Skin of body (tissue), 1 donor: ENCODE measurements at regions not wholly inside any gene's neighbourhood (a gene's known extent, or its start where the extent isn't known, plus 50 kb on each side); places are given as distances from the start of the nearest gene placed in this dataset.
"Not testable (repeated sequence)": the region's sequence is repeated elsewhere in the genome, so short reads cannot be mapped to it uniquely, and the experiment has no call there.

ENCODE experiments used
- DNase-seq: peaks from one replicate; lab custom pipeline; 2025; lab: John Stamatoyannopoulos, UW

DNA sequence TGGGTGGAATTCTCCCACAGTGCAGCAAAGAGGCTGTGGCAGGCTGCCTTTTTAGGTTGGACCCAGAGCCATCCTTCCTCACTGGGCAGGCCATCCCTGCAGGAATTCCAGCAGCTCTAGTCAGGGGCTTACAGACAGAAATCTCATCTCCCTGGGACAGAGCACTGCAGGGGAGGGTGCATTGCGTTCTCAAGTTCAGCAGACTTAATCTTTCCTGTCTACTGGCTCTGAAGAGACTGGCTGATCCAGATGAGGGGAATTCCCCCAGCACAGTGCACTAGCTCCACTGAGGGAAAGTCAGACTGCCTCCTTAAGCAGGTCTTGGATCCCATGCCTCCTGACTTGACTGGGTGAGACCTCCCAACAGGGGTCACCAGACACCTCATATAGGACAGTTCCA is 899.7 kb upstream of the VRK2 start:
- no peak for DNase-seq

DNA sequence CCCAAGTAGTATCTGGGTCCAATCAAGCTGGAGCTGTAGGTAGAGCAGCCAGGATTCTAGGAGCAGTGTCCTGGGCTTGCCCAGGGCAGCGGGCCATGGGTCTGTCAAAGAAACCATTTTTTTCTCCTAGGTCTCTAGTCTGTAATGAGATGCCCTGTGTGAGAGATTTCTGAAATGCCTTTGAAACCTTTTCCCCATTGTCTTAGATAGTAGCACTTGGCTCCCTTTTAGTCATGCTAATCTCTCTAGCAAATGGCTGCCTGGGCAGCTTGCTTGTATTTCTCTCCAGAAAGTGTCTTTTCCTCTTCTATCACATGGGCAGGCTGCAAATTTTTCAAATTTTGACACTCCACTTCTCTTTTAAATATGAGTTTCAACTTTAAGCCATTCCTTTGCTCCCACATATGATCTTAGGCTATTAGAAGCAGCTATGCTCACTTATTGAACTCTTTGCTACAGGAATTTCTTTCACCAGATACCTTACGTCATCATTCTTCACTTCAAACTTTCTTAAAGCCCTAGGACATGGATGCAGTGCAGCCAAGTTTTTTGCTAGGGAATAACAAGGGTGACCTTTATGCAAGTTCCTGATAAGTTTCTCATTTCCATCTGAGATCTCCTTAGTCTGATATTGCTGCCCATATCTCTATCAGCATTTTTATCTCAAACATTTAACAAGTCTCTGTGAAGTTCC is 890.2 kb upstream of the VRK2 start:
- DNase-seq, result no peak

DNA sequence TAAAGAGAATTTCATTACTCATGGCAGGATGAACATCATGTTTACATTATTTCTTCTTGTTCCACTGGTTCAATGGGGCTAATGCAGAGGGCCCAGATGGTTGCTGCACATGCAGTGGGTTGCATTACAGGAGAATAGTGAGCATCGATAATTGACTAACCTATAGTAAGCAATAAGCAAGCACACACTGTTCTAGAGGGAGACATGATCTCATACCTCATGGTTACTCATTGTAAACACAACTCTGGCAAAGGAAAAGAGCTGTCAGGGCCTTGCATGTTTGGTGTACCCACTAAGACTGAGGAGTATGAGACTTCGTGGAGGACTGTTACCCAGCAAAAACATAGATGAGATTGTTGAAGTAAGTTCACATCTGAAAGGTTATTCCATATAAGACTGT is 885.6 kb upstream of the VRK2 start:
- DNase-seq, result no peak

DNA sequence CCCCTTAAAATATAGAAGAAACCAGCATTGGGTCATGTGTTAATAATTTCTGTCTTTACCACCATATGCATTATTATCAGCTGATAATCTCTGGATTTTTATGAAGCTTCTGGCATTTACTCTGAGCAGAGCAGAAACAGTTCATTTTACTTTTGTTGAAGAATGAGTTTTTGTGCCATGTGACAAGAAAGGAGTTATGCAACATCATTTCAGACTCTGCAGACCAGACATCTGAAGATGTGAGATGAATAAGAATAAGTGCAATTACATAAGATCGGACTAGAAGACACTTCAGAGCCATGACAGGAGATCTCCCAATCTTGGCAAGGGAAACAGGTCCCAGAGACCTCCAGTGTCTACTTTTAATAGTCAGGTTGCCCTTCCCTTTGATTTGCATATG is 869.4 kb upstream of the VRK2 start:
- no peak for DNase-seq

DNA sequence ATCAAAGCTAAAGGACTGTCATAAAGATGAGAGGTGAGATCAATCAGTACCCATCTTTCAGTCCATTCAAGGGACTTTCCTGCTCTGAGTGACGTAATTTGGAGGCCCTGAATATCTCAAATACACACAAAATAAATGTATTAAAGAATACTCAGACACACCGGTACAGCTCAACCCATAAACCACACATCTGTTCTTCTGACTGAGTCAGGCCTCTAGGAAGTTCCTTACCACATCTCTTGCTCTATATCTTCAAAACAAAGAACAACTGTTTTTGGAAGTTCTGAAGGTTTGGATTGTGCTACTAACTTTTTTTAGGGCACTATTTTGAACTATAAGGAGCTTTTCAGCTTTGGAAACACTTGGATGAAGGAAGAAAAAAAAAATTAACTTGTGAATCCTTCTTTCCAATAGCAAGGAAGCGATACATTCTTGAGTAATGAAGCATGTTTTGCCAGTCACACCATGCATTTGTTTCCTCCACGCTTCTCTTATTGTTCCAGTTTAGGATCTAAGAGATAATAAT is 866.5 kb upstream of the VRK2 start:
- no peak for DNase-seq

DNA sequence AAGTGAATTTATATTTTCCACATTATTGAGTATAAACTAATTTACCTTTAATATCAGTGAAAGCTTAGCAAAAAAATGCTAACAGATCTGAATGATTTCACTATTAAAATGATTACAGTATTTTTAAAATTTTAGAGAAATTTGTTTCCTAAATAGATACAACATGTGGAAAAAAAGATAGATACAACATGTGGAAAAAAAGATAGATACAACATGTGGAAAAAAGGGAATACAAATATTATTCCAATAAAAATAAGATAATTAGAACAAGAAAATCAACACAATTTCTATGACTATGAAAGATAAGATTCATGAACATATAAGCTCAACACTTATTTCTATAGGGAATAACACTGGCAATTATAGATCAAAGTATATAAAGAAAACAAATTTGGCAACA is 865.9 kb upstream of the VRK2 start:
- DNase-seq, result no peak

DNA sequence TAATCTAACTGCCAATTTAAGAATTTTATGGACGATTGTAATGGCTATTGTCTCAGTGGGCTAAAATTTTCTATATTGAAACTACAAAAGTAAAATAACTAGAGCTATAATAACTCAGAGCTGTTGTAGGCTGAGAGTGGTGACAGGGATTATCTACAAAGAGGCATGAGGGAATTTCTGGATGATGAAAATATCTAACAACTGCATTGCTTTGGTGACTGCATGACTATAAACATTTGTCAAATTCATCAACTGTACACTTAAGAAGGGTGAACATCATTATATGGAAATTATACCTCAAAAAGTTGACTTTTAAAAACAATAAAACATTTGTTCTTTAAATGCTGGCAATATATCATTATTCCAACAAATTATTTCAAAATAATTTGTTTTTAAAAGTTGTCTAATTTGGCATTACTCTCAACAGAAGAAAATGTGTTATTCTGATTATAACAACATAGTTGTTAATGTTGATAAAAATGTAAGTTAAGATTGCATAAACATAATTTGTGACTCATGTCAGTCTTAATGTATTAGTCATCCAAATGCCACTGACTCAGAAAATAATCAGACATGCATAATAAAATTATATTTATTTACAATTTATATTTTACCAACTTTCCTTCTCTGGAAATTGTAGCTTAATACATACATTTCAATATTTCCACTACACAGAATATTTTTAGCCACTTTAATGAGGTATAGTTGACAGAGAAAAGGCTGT is 865.1 kb upstream of the VRK2 start:
- DNase-seq, result no peak

DNA sequence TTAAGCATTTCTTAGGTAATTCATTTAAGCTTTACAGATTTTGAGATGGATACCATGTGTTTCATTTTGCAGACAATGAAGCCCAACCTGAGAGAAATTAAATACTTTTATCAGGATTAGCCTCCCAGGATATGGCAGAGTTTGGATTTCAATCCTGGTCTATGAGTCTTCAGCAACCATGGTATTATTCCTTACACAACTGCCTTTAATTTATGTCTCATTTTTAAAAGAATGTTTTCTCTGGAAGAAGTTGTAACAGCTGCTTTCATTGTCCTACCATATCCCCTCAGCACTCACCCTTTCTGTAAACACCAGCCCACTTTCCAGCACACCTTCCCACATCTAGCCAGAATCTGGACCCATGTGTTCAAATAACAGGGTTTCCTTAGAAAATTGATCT is 863.7 kb upstream of the VRK2 start:
- DNase-seq, result no peak

DNA sequence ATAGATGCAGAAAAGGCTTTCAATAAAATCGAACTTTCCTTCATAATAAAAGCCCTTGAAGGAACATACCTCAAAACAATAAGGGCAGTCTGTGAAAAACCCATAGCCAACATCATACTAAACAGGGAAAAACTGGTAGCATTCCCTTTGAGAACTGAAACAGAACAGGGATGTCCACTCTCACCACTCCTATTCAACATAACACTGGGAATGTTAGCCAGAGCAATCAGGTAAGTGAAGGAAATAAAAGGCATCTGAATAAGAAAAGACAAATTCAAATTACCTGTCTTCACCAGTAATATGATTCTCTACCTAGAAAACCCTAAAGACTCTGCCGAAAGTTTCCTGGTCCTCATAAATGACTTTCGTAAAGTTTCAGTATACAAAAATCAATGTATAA is 861.0 kb upstream of the VRK2 start:
- no peak for DNase-seq

DNA sequence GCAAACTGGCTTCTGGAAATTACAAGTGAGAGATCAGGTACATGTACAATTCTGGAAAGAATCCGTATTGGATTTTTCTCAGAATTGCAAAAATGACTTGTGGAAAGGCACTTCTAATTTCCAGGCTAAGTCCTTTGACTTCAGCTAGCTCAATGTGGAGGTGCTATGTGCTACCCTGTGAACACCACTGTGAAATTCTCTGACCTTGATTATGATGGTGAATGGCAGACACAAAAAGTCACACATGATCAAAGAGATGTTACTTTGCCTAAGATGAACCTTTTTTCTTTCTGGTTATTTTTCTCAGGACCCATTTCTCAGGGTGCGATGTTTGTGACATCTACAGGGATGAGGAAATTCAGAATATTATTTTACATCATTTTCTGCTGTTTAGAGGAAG is 856.6 kb upstream of the VRK2 start:
- DNase-seq, result no peak

DNA sequence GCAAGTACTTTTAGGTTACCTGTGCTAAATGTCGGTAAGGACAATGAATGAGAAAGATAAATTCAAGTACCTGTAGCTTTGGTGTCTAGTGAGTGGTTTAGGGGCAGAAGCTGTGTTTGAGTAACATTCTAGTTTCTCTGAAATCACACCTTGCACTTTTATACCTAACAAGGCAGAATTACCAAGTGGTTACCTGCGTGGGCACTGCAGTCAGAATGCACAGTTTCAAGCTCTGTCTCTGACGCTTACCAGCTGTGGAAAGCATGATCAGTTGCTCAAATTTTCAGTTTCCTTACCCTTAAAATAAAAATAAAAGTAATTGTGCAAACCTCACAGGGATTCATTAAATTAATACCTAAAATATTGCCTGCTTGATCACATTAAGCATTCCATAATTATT is 846.9 kb upstream of the VRK2 start:
- no peak for DNase-seq

DNA sequence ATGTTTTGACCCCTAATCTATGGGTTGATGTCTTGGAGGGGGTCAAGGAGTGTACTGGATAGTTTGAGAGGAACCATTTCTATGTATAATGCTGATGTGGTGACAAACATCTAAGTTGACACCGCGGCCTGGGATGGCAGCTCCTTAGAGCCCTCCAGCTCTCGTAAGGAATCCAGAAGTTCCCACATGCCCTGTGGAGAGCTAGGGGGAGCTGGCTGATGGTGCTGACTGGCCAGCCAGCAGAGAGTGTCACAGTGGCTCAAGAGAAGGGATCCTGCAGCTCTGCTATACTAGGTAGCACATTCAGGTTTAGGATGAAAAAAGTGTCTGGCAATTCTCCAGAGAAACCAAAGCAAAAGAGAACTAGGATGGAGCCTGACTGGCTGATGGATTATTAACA is 842.2 kb upstream of the VRK2 start:
- DNase-seq, result no peak

DNA sequence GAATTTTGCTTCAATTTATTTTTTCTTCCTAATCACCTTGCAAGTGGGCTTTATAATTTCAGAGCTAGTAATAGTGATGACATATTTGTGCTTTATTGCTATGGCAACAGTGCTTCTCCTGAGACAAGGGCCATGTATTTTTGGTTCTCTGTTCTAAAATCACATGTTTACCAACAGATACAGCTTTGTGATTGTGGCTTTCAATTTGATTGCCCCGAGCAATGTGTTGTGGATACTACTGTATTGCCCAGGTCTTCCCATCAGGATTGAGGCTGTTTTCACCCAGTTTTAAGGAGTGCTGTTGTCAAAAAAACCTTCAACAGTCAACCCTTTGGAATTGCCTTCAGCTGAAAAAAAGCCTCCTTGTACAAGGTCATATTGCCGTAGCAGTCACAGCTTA is 841.4 kb upstream of the VRK2 start:
- DNase-seq, result no peak

DNA sequence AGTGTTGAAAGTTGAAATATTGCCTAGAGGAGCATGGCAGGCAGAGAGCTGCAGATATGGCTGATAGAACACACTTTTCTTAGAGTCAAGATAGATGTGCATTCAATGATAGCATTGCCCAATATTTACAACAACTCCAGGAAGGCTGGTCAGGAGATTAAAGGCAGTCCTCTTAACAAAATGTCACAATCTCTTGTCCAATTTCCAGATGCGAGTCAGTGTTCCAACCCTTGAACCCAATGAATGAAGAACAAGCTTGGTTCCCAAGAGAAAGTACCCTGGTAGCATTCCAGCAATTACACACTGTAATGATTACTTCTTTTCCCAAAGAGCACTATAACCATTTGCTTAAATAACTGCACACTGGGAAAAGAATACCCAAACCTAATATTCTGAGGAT is 839.4 kb upstream of the VRK2 start:
- DNase-seq, result no peak

DNA sequence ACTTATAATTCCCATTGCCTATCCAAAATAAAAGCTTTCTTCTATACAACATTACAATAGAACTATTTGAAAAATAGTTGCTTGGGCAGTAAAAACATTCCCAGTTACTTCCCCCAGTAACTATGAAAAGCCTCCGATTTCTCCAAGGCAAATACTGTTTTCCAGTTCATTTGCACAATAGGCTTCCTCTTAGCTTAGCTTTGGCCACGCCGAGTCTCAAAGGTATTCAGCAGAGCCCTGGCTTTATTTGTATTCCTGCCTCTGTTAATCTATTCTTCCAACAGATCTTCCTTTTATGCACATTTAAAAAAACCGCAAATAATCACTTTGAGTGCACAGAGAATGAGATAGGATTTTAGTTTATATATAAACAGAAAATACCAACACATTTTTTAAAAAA is 836.8 kb upstream of the VRK2 start:
- no peak for DNase-seq

DNA sequence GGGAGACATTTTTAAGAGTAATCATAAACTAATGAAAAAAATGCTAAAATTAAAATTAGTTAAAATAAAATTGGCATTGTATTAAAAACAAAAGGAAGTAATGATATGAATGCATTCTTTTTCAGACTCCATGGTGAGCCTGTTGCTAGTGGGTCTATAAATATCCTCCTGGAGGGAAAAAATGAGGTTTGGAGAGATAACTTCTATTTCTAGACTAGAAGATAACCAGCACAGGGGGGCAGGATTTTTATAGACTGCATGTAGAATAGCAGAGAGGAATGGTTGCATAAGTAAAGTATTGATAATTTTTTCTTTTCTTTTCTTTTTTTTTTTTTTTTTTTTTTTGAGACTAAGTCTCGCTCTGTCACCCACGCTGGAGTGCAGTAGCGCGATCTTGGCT is 835.8 kb upstream of the VRK2 start:
- no peak for DNase-seq

DNA sequence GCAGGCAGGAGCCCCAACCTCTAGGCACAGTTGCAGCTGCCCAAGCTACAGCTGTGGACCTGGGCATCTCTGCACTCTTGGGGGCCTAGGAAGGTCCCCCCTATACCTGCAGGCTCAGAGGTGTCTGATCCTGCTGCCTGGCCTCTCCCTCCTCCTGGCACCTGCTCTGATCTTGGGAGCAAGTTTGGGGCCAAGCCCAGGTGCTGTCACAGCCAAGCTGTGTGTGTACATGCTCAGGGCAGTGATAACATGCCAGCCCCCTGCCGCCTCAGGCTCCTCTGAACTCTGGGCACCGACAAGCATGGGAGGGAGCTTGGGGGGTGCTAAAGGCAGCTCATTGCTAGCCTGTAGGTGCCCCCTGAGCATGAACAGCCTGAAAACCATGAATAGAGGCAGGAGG is 829.6 kb upstream of the VRK2 start:
- DNase-seq, result no peak

DNA sequence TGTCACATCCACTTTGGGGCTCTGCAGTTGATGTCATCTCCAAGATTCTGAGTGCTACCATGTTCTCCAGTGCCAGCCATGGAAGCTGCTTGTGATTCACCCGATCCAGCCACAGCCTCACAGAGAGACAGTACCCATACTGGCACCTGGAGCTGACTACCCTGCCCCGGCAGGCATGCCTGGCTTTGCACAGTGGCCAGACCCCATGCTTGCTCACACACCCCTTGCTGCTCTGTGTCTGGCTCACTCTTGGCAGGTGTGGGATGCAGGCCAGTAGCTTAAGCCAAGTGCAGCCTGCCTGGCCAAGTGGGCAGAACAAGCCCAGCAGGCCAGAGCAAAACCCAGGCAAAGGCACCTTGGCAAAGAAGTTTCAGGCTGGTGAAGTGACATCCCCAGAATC is 828.4 kb upstream of the VRK2 start:
- no peak for DNase-seq

DNA sequence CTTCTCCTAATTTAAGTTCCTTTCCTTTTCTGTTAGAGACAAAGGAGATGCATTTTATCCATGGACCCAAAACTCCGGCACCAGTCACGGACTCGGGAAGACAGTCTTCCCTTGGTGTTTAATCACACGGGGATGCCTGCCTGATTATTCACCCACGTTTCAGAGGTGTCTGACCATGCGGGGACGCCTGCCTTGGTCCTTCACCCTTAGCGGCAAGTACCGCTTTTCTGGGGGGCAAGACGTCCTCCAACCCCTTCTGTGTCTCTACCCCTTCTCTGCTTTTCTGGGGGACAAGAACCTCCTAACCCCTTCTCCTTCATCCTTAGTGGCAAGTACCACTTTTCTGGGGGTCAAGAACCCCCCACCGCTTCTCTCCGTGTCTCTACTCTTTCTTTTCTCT is 816.9 kb upstream of the VRK2 start:
- not testable (repeated sequence) for DNase-seq

DNA sequence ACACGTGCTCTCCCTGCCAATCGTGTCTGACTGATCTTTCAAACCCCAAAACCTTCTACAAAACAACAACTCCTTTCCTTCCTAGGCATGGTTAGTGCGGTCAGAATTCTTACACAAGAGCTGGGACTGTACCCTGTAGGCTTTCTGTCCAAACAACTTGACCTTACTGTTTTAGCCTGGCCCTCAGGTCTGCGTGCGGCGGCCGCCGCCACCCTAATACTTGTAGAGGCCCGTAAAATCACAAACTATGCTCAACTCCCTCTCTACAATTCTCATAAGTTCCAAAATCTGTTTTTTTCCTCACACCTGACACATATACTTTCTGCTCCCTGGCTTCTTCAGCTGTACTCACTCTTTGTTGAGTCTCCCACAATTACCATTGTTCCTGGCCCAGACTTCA is 814.3 kb upstream of the VRK2 start:
- DNase-seq, result not testable (repeated sequence)

DNA sequence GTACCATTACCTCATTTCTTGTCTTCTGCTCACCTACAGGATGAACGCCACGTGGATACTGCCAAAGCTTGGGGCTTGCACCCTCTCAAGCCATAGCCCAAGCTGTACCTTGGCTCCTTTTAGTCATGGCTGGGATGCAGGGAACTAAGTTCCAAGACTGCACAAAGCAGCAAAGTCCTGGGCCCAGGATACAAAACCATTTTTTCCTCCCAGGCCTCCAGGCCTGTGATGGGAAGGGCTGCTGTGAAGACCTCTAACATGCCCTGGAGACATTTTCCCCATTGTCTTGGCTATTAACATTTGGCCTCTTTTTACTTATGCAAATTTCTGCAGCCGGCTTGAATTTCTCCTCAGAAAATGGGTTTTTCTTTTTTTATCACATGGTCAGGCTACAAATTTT is 795.1 kb upstream of the VRK2 start:
- not testable (repeated sequence) for DNase-seq

DNA sequence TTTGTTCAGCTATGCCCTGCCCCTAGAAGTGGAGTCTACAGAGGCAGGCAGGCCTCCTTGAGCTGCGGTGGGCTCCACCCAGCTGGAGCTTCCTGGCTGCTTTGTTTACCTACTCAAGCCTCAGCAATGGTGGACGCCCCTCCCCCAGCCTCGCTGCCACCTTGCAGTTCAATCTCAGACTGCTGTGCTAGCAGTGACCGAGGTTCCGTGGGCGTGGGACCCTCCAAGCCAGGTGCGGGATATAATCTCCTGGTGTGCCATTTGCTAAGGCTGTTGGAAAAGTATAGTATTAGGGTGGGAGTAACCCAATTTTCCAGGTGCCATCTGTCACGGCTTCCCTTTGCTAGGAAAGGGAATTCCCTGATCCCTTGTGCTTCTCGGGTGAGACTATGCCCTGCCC is 770.2 kb upstream of the VRK2 start:
- DNase-seq, result not testable (repeated sequence)

DNA sequence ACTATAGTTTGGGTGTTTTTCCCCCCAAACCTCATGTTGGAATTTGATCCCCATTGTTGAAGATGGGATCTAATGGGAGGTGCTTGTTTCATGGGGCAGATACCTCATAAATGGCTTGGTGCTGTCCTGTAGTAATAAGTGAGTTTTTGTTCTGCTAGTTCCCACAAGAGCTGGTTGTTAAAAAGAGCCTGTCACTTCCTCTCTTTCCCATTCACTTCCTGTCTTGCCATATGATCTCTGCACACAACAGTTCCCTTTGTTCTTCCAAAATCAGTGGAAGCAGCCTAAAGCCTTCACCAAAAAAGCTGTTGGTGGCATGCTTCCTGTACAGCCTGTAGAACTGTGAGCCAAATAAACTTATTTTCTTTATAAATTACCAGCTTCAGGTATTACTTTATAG is 768.2 kb upstream of the VRK2 start:
- no peak for DNase-seq
